CD14-positive monocyte (primary cell): ENCODE measurements at regions not wholly inside any gene's neighbourhood (a gene's known extent, or its start where the extent isn't known, plus 50 kb on each side); places are given as distances from the start of the nearest gene placed in this dataset.

Experiments used
- DNase-seq, 3 donors: peaks; one replicate each; pipeline ENCODE4 v3.0.0-alpha.2; 2011 to 2022
- H2AFZ ChIP-seq: 2 replicates; pipeline ENCODE4 v1.6.0; 2012; ENCODE audit warnings: mild to moderate bottlenecking, low read depth, low read length, inconsistent platforms; ENCODE audit not compliant: insufficient read depth, poor library complexity, severe bottlenecking
- H3K27ac ChIP-seq, 2 donors: 1 replicate in 1 of 2; 2 replicates in 1 of 2; pipeline ENCODE4 v1.5.1; 2012 to 2013; ENCODE audit warnings: low read length in 2 of 2, control low read depth in 1 of 2, inconsistent platforms in 1 of 2, low read depth in 1 of 2, mild to moderate bottlenecking in 1 of 2
- H3K27me3 ChIP-seq, 2 donors: one replicate each; pipeline versions ENCODE4 v1.6.0 to v1.6.1; 2011 to 2013; ENCODE audit warnings: low read length in 2 of 2; ENCODE audit not compliant: control insufficient read depth in 2 of 2, insufficient read depth in 2 of 2
- H3K36me3 ChIP-seq, 2 donors: replicated peaks in 1 of 2; 1 replicate in 1 of 2; 2 replicates in 1 of 2; pipeline versions ENCODE4 v1.5.1 to v1.6.1; 2012 to 2013; ENCODE audit warnings: low read length in 2 of 2, control low read depth in 1 of 2, inconsistent platforms in 1 of 2, mild to moderate bottlenecking in 1 of 2; ENCODE audit not compliant: insufficient read depth in 2 of 2, control insufficient read depth in 1 of 2
- H3K4me1 ChIP-seq, 2 donors: 1 replicate in 1 of 2; 2 replicates in 1 of 2; pipeline versions ENCODE4 v1.5.1 to v1.6.1; 2012 to 2013; ENCODE audit warnings: low read length in 2 of 2, control low read depth in 1 of 2, inconsistent platforms in 1 of 2, mild to moderate bottlenecking in 1 of 2, moderate library complexity in 1 of 2; ENCODE audit not compliant: insufficient read depth in 2 of 2, control insufficient read depth in 1 of 2
- H3K4me2 ChIP-seq: replicated peaks from 2 replicates; pipeline ENCODE3; 2012; ENCODE audit warnings: low read length, moderate library complexity, mild to moderate bottlenecking; ENCODE audit not compliant: poor library complexity, severe bottlenecking; ENCODE audit errors: extremely low read depth
- H3K4me3 ChIP-seq, 3 experiments: fragments of 200-600 bp in 1 of 3; sonication (generic) in 1 of 3; replicated peaks in 1 of 3; 1 replicate in 2 of 3; 2 replicates in 1 of 3; pipeline ENCODE4 v1.5.1; 2011 to 2013; ENCODE audit warnings: low read length in 3 of 3, mild to moderate bottlenecking in 3 of 3, control low read depth in 2 of 3, low read depth in 2 of 3, inconsistent platforms in 1 of 3, moderate library complexity in 1 of 3
- H3K79me2 ChIP-seq: 2 replicates; pipeline ENCODE4 v1.6.0; 2012; ENCODE audit warnings: mild to moderate bottlenecking, control low read depth, inconsistent platforms, low read length, moderate library complexity; ENCODE audit not compliant: insufficient read depth
- H3K9ac ChIP-seq: 2 replicates; pipeline ENCODE4 v1.6.0; 2017; ENCODE audit warnings: low read length, mild to moderate bottlenecking; ENCODE audit not compliant: insufficient read depth, poor library complexity, severe bottlenecking
- H3K9me3 ChIP-seq, 2 donors: replicated peaks in 1 of 2; 1 replicate in 1 of 2; 2 replicates in 1 of 2; pipeline versions ENCODE4 v1.5.1 to v1.6.1; 2012 to 2013; ENCODE audit warnings: low read length in 2 of 2, control low read depth in 1 of 2; ENCODE audit not compliant: control insufficient read depth in 1 of 2, insufficient read depth in 1 of 2
- H4K20me1 ChIP-seq: 2 replicates; pipeline ENCODE4 v1.6.0; 2012; ENCODE audit warnings: mild to moderate bottlenecking, low read length, control low read depth, moderate library complexity; ENCODE audit not compliant: insufficient read depth
- H3K27ac Mint-ChIP-seq, 7 donors: one replicate each; pipeline ENCODE4 v1.8.0; 2020; ENCODE audit warnings: mild to moderate bottlenecking in 7 of 7, mixed read lengths in 7 of 7, moderate library complexity in 6 of 7, inconsistent platforms in 2 of 7
- H3K27me3 Mint-ChIP-seq, 3 donors: one replicate each; pipeline ENCODE4 v1.8.0; 2021 to 2022; ENCODE audit warnings: low read depth in 3 of 3, mild to moderate bottlenecking in 3 of 3, mixed read lengths in 3 of 3, moderate library complexity in 3 of 3, inconsistent platforms in 1 of 3
- H3K36me3 Mint-ChIP-seq, 2 donors: one replicate each; pipeline ENCODE4 v1.8.0; 2020; ENCODE audit warnings: mixed read lengths in 2 of 2, inconsistent platforms in 1 of 2, mild to moderate bottlenecking in 1 of 2
- H3K4me1 Mint-ChIP-seq: one replicate; pipeline ENCODE4 v1.8.0; 2020; ENCODE audit warnings: mild to moderate bottlenecking, mixed read lengths
- H3K4me3 Mint-ChIP-seq, 2 donors: one replicate each; pipeline ENCODE4 v1.8.0; 2020; ENCODE audit warnings: mild to moderate bottlenecking in 2 of 2, mixed read lengths in 2 of 2, moderate library complexity in 1 of 2
- H3K9me3 Mint-ChIP-seq, 7 donors: one replicate each; pipeline ENCODE4 v1.8.0; 2020 to 2022; ENCODE audit warnings: mixed read lengths in 7 of 7, mild to moderate bottlenecking in 6 of 7, moderate library complexity in 6 of 7, inconsistent platforms in 2 of 7
- WGBS: methylation state at CpG from one replicate; pipeline ENCODE4 v1.1.5; 2013; ENCODE audit warnings: missing lambda C conversion rate; ENCODE audit not compliant: insufficient coverage; 5-methylcytosine and 5-hydroxymethylcytosine counted together
- intact Hi-C, 2 donors: fragments of 100-400 bp; cut with micrococcal nuclease; formaldehyde crosslinking; loops; one replicate each; pipeline versions ENCODE4 v1.15.0 to v1.15.1; 2023
- TF ChIP-seq, protein P1 (sequence below): fragments of 200-600 bp; IDR thresholded peaks from one replicate; pipeline ENCODE4 v1.8.0; 2022; ENCODE audit warnings: antibody characterized with exemption, mild to moderate bottlenecking

DNA sequence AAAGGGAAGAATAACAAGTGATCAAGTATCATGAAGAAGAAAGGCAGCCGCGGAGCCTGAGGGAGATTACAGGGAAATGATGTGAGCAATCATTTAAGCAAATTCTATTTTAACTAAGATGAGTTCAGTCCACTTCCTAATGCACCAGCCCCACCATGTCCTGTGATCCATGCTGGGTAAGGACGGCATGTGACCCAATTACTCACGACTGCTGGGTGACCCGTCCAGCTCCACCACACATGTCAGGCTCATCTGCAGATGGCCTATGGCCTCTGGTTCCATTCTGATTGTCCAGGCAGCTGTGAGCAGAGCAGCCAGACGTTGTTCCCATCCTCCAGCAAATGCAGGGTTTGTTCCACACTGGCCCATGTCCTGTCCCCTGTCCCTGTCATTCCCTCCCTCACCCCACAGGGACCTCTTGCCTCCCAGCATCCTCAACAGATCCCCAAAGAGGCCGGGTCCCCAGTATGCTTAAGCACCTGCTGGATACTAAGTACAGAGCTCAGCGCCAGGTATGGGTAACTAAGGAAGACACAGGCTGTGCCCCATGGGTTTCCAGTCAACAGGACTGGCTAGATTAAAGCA is 87.9 kb downstream of the MATN1 start:
- Mint-ChIP-seq H3K4me3 (no peak overlapping the region), H3K27ac (no peak overlapping the region), H3K9me3 (peaks cover 0 to 1% (median 0%) of the 10 kb centered on the region in 7 donors), H3K36me3 (no peaks in the 10 kb centered on the region), H3K4me1 (no peaks in the 10 kb centered on the region), H3K27me3 (peaks cover 3 to 10% (median 6%) of the 10 kb centered on the region in 3 donors)
- Histone ChIP-seq H3K4me3 (no peak overlapping the region), H3K27ac (no peak overlapping the region), H4K20me1 (no peaks in the 10 kb centered on the region), H3K27me3 (no peaks in the 10 kb centered on the region), H3K4me1 (no peaks in the 10 kb centered on the region), H3K36me3 (no peaks in the 10 kb centered on the region), H3K4me2 (no peak overlapping the region), H2AFZ (no peak overlapping the region), H3K79me2 (no peaks in the 10 kb centered on the region), H3K9me3 (no peaks in the 10 kb centered on the region), H3K9ac (no peak overlapping the region)
- WGBS, result 69% methylated on average over 6 of the region's 8 CpGs
- no peak for DNase-seq
- TF ChIP-seq, protein P1, sequence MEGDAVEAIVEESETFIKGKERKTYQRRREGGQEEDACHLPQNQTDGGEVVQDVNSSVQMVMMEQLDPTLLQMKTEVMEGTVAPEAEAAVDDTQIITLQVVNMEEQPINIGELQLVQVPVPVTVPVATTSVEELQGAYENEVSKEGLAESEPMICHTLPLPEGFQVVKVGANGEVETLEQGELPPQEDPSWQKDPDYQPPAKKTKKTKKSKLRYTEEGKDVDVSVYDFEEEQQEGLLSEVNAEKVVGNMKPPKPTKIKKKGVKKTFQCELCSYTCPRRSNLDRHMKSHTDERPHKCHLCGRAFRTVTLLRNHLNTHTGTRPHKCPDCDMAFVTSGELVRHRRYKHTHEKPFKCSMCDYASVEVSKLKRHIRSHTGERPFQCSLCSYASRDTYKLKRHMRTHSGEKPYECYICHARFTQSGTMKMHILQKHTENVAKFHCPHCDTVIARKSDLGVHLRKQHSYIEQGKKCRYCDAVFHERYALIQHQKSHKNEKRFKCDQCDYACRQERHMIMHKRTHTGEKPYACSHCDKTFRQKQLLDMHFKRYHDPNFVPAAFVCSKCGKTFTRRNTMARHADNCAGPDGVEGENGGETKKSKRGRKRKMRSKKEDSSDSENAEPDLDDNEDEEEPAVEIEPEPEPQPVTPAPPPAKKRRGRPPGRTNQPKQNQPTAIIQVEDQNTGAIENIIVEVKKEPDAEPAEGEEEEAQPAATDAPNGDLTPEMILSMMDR, result no peak
- intact Hi-C loops, result no loop called here

DNA sequence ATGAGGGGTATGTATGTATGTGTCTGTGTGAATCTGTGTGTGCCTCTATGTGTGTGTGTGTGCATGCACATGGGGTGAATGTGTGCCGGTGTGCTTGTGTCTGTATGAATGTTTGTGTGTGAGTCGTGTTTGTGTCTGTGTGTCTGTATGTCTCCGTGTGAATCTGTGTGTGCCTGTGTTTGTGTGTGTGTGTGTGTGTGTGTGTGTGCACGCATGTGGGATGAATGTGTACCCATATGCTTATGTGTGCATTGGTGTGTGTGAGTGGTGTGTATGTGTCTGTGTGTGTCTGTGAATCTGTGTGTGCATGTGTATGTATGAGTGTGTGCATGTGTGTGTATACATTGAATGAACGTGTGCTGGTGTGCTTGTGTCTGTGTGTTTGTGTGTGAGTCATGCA is 88.9 kb downstream of the MATN1 start:
- Histone ChIP-seq H2AFZ (no peak overlapping the region), H3K79me2 (no peaks in the 10 kb centered on the region), H3K4me3 (no peak overlapping the region), H3K9ac (no peak overlapping the region), H3K4me1 (no peaks in the 10 kb centered on the region), H4K20me1 (no peaks in the 10 kb centered on the region), H3K9me3 (no peaks in the 10 kb centered on the region), H3K36me3 (no peaks in the 10 kb centered on the region), H3K27me3 (no peaks in the 10 kb centered on the region), H3K4me2 (no peak overlapping the region), H3K27ac (no peak overlapping the region)
- WGBS, result 97% methylated on average over 5 of the region's 5 CpGs
- Mint-ChIP-seq H3K4me3 (no peak overlapping the region), H3K27me3 (peaks cover 1 to 6% (median 6%) of the 10 kb centered on the region in 3 donors), H3K9me3 (peaks cover 0 to 1% (median 0%) of the 10 kb centered on the region in 7 donors), H3K4me1 (no peaks in the 10 kb centered on the region), H3K27ac (no peak overlapping the region), H3K36me3 (no peaks in the 10 kb centered on the region)
- TF ChIP-seq, protein P1, result no peak
- intact Hi-C loops, result no loop called here
- no peak for DNase-seq
